ENCODE measurements at regions not wholly inside any gene's neighbourhood (a gene's known extent, or its start where the extent isn't known, plus 50 kb on each side); places are given as distances from the start of the nearest gene placed in this dataset.
"Not testable (repeated sequence)": the region's sequence is repeated elsewhere in the genome, so short reads cannot be mapped to it uniquely, and the experiment has no call there.

GRCh38 chr17:70892527-70892926 is 723.2 kb downstream of the KCNJ2 start:
- DNase-seq: no peak

- DNase-seq: no peak
Measured at GRCh38 chr17:70896843-70897242, 727.5 kb downstream of the KCNJ2 start.

GRCh38 chr17:70897446-70897845 is 728.1 kb downstream of the KCNJ2 start:
- DNase-seq: no peak

DNA sequence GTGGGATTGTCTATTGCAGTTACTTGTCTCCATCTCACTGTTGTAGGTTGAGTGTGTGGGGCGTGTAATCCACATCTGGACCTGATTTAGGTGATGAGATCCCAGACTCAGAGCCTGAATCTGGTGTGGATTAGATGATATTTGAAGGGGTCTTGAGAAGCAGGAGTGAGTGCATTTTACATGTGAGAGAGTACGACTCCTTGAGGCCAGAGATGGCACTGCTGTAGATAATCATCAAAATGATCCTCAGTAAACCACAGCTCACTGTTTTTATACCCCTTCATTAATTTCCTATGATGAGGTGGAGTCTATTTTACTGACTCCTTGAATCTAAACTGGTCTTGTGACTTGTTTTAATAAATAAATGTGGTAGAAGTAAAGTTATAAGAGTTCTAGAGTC is 732.5 kb downstream of the KCNJ2 start:
- DNase-seq: no peak

- no peak for DNase-seq
Measured at GRCh38 chr17:70905796-70906195, 736.5 kb downstream of the KCNJ2 start.

- no peak for DNase-seq
Measured at GRCh38 chr17:70906808-70907207, 737.5 kb downstream of the KCNJ2 start.

- DNase-seq: no peak
Measured at GRCh38 chr17:70912716-70913485, 743.6 kb downstream of the KCNJ2 start.

DNA sequence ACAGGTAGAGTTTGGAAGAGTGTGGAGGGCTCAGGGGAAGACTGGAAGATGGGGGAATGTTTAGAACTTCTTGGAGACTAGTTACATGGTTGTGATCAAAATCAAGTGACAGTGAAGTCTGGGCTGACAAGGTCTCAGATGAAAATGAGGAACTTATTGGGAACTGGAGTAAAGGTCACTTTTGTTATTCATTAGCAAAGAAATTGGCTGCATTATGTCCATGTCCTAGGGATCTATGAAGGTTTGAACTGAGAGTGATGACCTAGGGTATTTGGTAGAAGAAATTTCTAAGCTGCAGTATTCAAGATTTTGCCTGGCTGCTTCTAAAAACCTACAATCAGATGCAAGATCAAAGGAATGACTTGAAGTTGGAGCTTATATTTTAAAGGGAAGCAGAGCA is 747.1 kb downstream of the KCNJ2 start:
- DNase-seq: no peak

GRCh38 chr17:70919241-70919640 is 749.9 kb downstream of the KCNJ2 start:
- DNase-seq: no peak

DNA sequence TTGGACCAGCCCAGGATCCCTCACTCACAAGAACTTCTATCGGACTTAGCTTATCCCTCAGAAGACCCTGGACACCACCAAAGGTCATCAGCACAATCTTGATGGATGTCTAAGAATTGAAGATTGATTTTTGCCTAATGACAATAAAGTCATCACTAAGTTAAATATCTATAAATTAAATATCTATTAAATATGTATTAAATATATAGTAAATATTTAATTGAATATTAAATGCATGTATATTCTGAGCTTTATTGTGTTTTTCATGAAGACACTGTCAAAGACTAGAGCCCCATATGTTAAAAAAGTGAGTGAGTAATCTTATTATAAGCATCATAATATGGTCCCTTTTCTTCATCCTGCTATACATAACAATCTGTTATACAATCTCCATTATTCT is 751.1 kb downstream of the KCNJ2 start:
- DNase-seq: no peak

DNA sequence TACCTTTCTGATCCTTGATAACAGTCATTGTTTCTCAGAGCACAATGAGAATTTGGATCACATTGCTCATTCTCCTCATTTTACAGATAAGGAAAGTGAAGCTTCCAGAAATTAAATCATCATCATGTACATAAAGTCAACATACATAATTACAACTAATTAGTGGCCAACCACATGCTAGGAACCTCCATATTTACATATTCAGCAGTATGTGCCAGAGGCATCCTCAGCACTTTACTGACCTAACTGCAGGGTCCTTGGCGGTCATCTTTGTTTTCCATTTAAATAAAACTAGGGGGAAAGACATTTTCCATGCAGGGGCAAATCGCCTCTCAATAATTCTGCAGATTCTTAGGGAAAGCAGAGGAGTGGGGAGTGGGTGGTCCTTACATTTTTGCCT is 752.9 kb downstream of the KCNJ2 start:
- no peak for DNase-seq

DNA sequence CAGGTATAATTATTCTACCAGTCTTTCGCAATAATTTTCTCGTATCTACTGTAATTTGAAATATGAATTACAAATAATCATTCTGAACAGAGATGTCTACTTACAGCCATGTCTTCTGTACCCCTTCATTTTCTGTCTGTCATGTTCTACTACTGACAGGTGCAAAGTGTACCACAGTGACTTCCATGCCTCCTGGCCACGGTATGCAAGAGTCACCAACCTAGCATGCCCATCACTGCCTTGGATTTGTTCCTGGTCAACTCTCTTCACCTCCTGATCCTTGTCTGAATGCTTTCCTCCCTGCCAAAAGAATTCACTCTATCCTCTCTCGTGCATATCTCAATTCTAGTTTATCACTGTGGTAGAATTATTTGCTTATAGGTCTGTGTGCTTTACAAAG is 755.4 kb downstream of the KCNJ2 start:
- no peak for DNase-seq

DNA sequence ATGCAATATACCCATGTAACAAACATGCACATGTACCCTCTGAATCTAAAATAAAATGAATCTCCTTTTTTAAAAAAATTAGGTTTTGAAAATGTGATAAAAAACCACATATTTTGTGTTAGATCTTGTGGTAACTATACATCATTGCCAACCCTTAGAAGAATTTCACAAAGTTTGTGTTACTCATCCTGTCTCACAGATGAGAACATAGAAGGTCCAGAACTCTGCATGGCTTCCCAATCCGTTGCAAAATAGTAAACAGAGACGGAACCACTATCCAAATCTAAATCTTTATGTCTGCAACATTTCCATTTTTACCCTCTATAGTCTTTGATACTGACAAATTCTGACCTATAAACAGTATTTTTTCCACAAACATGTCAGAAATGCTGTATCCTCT is 759.9 kb downstream of the KCNJ2 start:
- no peak for DNase-seq

DNA sequence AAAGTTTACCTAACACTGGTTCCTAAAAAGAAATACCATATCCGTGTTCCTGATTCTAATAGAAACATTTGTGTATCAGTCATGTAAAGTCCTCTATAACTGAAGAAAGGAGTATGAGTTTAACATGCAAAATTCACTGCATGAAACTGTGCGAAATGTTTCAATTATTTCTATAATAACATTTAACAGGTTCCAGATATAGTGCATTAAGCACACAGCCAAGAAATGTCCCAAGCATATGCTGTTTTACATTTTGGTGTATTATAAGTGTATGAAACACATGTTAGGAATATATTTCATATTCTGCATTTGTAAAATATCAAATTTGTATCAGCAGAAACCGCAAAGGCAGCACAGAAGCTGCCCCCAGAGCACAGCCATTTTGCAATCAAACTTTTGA is 764.9 kb downstream of the KCNJ2 start:
- no peak for DNase-seq

- no peak for DNase-seq
Measured at GRCh38 chr17:70934835-70935234, 765.5 kb downstream of the KCNJ2 start.

DNA sequence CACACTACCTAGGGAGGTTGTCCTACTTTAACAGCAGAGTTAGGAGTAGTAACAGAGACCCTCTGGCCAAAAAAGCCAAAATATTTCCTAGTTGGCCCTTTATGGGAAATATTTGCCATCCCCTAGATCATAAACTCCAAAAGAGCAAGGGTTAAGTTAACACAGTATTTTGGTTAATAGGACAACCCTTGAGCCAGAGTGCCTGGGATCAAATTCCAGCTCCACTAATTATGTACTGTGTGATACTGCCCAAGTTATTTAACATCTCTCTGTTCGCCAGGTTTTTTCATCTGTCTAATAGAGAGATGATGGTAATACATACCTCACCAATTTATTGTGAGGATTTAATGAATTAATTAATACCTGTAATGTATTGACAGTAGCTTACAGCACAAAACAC is 767.4 kb downstream of the KCNJ2 start:
- DNase-seq: no peak

DNA sequence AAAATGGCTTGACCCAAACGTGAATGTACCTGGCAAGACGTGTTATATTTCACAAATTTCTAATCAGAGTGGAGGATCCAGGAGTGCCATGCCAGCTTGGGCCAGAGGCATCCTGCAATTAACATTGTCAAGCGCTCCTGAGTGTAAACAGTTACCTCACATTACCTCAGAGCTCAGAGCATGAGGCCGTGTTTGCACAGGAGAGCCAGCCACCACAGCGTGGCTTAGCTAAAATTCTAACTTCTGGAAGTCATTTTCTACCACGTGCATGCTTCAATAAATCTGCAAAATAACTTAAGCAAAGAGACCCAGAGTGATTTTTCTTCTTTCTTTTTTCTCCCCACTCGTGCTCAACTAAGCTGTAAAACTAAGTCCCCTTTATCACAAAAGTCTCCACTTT is 769.0 kb downstream of the KCNJ2 start:
- DNase-seq: no peak

DNA sequence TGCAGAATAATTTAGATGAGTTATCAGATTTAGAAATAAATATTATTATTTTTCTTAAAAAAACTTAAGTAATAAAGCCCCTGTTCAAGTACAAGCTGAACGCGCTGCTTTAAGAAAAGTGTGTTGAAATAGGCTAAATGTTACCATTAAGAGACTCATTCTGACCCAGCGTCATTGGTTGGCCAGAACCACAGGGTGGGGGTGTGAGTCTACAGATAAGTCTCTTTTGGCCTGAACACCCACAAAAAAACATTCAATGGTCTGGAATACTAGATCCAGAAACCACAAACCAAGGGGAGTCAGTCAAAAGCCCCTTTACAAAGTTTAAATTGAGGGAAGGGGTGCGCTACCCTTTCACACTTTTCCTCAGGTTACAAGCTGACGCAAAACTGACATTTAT is 776.1 kb downstream of the KCNJ2 start:
- no peak for DNase-seq

DNA sequence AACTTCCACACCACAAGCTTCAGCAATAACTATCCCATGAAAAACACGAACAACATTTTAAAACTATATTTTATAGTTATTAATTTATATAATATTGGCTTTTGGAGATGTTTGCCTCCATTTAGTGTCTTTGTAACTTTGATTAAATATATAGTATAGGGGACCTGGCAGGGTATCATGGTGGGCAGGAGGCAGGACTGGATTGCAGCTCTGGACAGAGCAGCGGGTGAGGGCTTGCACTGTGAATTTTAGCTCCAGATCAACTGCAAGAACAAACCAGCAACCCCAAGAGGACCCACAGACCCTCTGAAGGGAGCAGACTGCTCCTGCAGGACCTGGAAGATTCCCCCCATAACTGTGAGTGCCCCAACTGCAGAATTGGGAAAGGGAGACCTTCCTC is 777.9 kb downstream of the KCNJ2 start:
- no peak for DNase-seq

DNA sequence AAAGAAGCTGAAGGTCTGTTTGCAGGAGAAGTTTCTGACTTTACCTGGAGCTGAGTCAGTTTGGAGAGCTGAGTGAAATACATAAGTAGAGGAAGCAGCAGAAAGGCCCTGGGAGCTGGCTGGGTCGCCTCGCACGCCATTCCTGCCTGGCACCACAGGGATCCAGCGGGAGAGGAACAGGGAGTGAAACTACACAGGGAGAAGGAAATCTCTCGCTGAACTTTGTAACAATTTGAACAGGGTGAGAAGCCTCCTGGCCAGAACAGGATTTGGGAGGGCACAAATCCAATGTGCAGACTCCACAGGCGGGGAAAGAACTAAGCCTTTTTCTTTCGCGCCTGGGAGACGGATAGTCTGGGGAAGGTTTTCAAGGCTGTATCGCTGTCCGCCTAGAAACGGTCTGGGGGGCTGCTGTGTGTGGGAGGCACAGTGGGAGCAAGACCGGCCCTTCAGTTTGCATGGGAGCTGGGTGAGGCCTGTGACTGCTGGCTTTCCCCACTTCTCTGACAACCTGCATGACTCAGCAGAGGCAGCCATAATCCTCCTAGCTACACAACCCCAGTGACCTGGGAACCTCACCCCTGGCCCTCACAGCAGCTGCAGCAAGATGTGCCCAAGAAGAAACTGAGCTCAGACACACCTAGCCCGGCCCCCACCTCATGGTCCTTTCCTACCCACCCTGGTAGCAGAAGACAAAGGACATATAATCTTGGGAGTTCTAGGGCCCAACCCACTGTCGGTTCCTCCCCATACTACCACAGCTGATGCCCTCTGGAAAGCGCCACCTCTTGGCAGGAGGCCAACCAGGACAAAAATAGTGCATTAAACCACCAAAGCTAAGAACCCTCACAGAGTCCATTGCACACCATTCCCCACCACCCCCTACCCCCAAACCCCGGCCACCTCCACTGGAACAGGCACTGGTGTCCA is 778.6 kb downstream of the KCNJ2 start:
- DNase-seq: no peak

DNA sequence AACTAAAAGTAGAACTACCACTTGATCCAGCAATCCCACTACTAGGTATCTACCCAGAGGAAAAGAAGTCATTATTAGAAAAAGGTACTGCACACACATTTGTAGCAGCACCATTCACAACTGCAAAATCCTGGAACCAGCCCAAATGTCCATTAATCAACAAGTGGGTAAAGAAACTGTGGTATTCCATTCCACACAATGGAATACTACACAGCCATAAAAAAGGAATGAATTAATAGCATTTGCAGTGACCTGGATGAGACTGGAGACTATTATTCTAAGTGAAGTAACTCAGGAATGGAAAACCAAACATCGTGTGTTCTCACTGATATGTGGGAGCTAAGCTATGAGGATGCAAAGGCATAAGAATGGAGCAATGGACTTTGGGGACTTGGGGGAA is 783.8 kb downstream of the KCNJ2 start:
- not testable (repeated sequence) for DNase-seq

- DNase-seq: no peak
Measured at GRCh38 chr17:70955441-70955840, 786.1 kb downstream of the KCNJ2 start.

DNA sequence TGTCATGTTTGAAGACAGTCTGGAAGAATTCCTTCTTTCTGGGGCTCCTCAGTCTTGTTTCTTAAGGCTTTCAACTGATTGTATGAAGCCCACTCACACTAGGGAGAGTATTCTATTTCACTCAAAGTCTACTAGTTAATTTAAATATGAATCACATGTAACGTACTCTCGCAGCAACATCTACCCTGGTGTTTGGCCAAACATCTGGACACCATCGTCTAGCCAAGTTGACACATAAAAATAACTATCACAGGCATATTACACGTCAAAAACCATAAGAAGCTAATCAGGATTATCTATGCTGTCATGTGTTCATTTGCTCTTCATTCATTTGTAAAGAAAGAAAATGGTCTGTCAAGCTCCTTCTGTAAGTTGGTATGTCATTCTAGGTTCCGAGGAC is 787.4 kb downstream of the KCNJ2 start:
- DNase-seq: no peak

DNA sequence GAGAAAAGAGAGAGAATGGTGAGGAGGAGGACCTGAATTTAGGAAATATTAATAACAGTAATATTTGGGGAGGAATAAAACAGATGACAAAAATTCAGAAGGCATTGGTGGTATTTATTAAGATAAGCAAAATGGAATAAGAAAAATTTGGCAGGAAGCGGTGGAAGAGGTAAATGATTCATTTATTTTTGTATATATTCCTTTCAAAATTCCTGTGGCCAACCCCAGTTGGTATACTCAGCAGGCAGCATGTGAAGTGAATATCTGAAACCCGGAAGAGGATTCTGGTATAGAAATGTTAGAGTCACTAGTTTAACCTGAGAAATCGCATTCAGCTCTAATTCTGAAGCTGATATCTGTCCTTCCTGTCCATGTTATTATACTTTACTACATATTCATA is 792.0 kb downstream of the KCNJ2 start:
- DNase-seq: no peak
